ENCODE measurements at regions not wholly inside any gene's neighbourhood (a gene's known extent, or its start where the extent isn't known, plus 50 kb on each side); places are given as distances from the start of the nearest gene placed in this dataset.

DNA sequence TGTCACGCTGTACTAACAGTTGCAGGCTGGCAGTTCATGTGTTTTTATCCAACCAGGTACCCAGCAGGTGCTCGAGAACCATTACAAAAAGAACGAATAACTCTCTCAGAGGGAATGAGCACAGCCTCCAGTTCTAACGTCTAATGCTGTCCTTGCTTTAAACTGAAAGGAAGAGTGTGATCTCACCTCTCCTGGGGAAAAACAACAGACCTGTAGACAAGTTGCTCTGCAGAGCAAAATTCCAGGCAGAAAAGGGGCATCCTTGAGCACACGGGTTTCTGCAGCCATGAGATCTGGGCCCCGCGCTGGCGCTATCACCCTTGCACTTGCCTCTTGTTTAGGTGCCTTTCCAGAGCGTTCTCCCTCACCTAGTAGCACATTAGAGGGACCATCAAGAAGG is 92.5 kb upstream of the DNAH5 start:
- no peak for TF ChIP-seq POLR2A (IDR thresholded peaks at IDR 0.05)
- TF ChIP-seq, protein P1, sequence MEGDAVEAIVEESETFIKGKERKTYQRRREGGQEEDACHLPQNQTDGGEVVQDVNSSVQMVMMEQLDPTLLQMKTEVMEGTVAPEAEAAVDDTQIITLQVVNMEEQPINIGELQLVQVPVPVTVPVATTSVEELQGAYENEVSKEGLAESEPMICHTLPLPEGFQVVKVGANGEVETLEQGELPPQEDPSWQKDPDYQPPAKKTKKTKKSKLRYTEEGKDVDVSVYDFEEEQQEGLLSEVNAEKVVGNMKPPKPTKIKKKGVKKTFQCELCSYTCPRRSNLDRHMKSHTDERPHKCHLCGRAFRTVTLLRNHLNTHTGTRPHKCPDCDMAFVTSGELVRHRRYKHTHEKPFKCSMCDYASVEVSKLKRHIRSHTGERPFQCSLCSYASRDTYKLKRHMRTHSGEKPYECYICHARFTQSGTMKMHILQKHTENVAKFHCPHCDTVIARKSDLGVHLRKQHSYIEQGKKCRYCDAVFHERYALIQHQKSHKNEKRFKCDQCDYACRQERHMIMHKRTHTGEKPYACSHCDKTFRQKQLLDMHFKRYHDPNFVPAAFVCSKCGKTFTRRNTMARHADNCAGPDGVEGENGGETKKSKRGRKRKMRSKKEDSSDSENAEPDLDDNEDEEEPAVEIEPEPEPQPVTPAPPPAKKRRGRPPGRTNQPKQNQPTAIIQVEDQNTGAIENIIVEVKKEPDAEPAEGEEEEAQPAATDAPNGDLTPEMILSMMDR (IDR thresholded peaks at IDR 0.05) = no peak

All from right lobe of liver (tissue), 4 donors.